HG02973 (cell line): ENCODE measurements at regions not wholly inside any gene's neighbourhood (a gene's known extent, or its start where the extent isn't known, plus 50 kb on each side); places are given as distances from the start of the nearest gene placed in this dataset.

Source experiments
- ATAC-seq: cut with Tn5 transposase; IDR thresholded peaks from one replicate; pipeline ENCODE4 v1.9.1; 2021; ENCODE audit warnings: moderate library complexity; ENCODE audit not compliant: unreplicated experiment

- ATAC-seq, result no peak
Observed at GRCh38 chr5:155290937-155291336, 277.4 kb downstream of the KIF4B start.

- ATAC-seq, result no peak
Observed at GRCh38 chr5:155293605-155294178, 280.1 kb downstream of the KIF4B start.

- ATAC-seq, result no peak
Observed at GRCh38 chr5:155295111-155295510, 281.6 kb downstream of the KIF4B start.

- no peak for ATAC-seq
Observed at GRCh38 chr5:155299386-155300005, 285.9 kb downstream of the KIF4B start.

GRCh38 chr5:155303120-155303519, 289.6 kb downstream of the KIF4B start:
- ATAC-seq, result no peak

GRCh38 chr5:155307229-155307628, 293.7 kb downstream of the KIF4B start:
- no peak for ATAC-seq

GRCh38 chr5:155308289-155308688, 294.7 kb downstream of the KIF4B start:
- no peak for ATAC-seq

GRCh38 chr5:155309021-155309746, 295.6 kb downstream of the KIF4B start:
- no peak for ATAC-seq

GRCh38 chr5:155311721-155312120, 298.2 kb downstream of the KIF4B start:
- no peak for ATAC-seq

GRCh38 chr5:155313518-155313917, 300.0 kb downstream of the KIF4B start:
- no peak for ATAC-seq

GRCh38 chr5:155316070-155316714, 302.6 kb downstream of the KIF4B start:
- no peak for ATAC-seq

GRCh38 chr5:155332618-155333017, 319.1 kb downstream of the KIF4B start:
- ATAC-seq, result peak; percentile 77

- ATAC-seq, result no peak
Observed at GRCh38 chr5:155342956-155343355, 329.4 kb downstream of the KIF4B start.

- ATAC-seq, result no peak
Observed at GRCh38 chr5:155343468-155343867, 329.9 kb downstream of the KIF4B start.

- no peak for ATAC-seq
Observed at GRCh38 chr5:155353231-155353630, 339.7 kb downstream of the KIF4B start.

GRCh38 chr5:155366096-155366495, 352.5 kb downstream of the KIF4B start:
- ATAC-seq, result no peak

GRCh38 chr5:155367841-155368240, 354.3 kb downstream of the KIF4B start:
- ATAC-seq, result no peak

GRCh38 chr5:155368490-155368889, 354.9 kb downstream of the KIF4B start:
- no peak for ATAC-seq

GRCh38 chr5:155380480-155380879, 366.9 kb downstream of the KIF4B start:
- ATAC-seq, result no peak

- ATAC-seq, result no peak
Observed at GRCh38 chr5:155381654-155382053, 368.1 kb downstream of the KIF4B start.

- ATAC-seq, result no peak
Observed at GRCh38 chr5:155389498-155389897, 375.9 kb downstream of the KIF4B start.

- no peak for ATAC-seq
Observed at GRCh38 chr5:155394727-155395126, 381.2 kb downstream of the KIF4B start.
